ENCODE measurements at regions not wholly inside any gene's neighbourhood (a gene's known extent, or its start where the extent isn't known, plus 50 kb on each side); places are given as distances from the start of the nearest gene placed in this dataset.

GRCh38 chr4:147122685-147123084, 177.0 kb upstream of the TTC29 start:
- TF ChIP-seq ARNTL (CRISPR knock-in tag; IDR thresholded peaks at IDR 0.05; ENCODE audit: borderline replicate concordance, low read depth) (no peak), ZFP30 (CRISPR knock-in tag; IDR thresholded peaks at IDR 0.05) (no peak), TOX (CRISPR knock-in tag; IDR thresholded peaks at IDR 0.05; ENCODE audit: borderline replicate concordance) (no peak), ISL1 (CRISPR knock-in tag; IDR thresholded peaks at IDR 0.05) (no peak), ZNF70 (CRISPR knock-in tag; IDR thresholded peaks at IDR 0.05) (no peak)
